GM18909 (cell line): ENCODE measurements at regions not wholly inside any gene's neighbourhood (a gene's known extent, or its start where the extent isn't known, plus 50 kb on each side); places are given as distances from the start of the nearest gene placed in this dataset.

Experiments
- ATAC-seq: cut with Tn5 transposase; IDR thresholded peaks from one replicate; pipeline ENCODE4 v1.9.1; 2021; ENCODE audit warnings: mild to moderate bottlenecking; ENCODE audit not compliant: unreplicated experiment, poor library complexity

DNA sequence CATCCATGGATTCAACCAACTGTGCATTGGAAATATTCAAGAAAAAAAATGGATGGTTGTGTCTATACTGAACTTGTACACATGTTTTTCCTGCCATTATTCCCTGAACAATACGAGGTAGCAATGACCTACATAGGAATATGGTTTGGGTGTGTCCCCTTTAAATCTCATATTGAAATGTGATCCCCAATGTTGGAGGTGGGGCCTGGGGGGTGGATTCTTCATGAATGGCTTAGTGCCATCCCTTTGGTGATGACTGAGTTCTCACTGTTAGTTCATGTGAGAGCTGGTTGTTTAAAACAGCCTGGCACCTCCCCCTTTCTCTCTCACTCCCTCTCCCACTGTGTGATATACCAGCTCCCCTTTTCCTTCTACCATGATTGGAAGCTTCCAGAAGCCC, 139.8 kb upstream of the BACH2 start:
- ATAC-seq, result no peak

DNA sequence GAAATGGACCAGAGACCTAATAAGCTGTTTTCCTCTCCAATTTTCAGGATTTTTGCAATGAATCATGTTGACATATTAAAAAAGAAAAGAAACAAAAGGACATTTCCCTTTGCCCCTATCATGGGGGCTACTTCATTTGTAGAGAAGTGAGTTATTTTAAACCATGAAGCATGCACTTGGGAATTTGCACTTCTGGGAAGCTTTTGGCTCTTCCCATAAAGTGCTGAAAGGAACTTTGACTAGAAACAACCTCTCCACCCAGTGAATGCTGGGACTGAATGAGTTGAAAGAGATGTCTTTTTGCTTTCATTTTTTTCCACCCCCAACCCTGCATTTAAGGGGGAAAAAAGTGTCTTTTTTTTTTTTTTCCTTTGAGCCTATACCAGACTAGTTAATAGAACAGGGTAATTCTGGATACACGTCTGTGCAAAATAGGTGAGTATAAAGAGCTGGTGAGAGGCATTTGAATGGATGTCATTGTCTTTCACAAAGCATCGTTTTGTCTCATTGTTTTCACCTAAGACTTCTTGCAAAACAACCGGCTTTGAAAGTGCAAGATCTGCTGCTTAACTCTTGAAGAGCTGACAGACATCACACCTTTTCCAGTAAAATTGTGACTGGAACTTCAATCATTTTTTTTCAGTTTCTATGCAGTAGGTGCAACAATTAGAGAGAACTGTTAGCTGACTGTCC, 138.7 kb upstream of the BACH2 start:
- no peak for ATAC-seq

DNA sequence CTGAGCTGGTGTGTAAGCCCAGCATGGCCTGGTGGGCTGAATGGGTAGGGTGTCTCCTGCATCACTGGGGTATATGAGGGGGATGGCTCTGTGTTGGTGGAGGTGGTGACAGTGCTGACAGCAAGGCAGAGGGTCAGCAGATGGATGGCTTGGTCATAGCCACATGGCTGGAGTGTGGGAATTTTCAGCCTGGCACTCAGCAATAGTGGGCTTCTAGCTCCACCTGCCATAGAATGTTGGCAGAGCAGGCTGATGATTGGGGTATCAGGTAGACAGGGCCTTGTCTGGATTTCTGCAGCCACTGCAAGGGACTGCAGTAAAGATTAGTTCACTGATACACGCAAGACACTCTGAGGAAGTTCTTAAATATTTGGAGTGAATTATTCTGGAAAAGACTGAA, 137.5 kb upstream of the BACH2 start:
- ATAC-seq, result no peak

DNA sequence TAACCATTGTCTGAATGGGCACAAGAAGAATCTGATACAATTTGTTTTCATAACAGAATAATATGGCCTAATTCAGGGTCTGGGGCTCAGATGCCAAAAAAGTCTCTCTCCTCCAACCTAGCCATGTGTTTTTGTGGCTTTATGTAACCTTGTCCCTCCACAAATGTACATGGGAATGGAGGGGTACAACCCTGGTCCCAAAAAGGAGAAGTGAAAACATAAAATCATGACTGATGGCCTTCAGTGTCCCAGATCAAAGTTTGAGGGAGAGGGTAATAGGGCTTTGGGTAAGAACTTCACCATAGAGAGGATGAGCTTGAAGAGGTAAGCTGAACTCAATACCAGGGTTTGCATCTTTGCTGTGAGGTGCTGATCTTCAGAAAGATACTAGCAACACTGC, 136.3 kb upstream of the BACH2 start:
- ATAC-seq, result no peak

DNA sequence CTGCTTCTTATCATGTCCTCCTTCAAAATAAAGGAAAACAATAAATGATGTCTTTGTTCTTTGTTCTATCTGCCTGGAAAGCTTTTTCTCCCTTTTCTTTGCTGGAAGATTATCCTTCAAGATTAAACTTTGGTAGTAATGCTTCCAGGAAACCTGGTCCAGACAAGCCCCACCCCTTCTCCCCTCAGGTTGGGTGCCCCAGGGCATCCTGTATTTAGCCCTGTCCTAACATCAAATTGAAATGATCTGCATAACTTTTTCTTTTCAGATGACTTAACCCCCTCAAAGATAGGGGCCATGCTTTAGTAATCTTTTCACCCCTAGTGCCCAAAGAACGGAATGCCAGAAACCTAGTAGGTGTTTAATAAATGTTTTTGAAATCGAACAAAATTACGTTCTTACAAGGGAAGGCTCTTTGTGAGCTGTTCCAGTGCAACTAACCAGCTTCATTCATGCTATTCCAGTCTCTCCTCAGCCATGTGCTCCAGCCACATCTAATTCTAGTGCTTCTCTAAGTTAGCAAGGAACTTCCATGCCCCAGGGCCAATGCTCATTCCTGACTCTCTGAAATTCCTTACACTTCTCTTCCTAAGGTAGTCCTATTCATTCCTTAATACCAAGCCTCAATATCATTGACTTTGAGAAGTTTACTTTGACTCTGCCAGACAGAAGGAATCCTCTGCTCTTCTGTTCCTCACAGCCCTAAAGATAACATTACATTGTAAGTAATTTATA, 135.6 kb upstream of the BACH2 start:
- ATAC-seq, result no peak

DNA sequence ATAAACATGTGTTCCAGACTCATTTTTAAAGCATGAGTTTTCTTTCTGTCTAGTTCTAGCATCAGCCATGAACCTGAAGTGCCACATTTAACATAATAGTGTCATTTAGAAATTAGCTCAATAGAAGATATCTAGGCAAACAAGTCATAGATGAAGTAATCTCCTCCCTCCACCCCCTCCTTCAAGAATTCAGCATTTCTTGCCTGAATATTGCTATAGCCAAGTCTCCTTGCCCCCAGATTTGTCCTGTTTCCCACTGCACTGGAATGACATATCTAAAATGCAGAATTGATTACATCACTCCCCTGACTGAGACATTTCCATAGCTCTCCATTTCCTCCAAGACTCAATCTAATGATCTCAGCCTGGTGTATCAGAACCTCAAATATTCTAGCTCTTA, 134.9 kb upstream of the BACH2 start:
- no peak for ATAC-seq

DNA sequence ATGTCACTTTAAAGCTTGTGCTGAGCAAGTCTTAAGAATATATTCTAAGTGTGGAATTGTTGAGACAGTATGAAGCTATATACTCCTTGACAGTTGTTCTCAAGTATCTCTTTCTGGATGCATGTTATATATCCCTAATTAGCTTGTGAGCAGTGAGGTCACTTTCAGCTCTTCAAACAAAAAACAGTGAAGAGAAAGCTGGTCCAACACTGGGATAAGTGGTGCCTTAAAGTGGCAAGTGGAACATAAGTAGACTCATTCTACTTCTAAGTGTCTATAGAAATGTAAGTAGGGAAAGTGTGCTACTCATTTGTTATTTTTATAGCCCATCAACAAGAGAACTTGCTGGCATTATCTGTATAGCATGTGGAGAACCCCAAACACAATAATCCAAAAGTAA, 133.1 kb upstream of the BACH2 start:
- no peak for ATAC-seq

DNA sequence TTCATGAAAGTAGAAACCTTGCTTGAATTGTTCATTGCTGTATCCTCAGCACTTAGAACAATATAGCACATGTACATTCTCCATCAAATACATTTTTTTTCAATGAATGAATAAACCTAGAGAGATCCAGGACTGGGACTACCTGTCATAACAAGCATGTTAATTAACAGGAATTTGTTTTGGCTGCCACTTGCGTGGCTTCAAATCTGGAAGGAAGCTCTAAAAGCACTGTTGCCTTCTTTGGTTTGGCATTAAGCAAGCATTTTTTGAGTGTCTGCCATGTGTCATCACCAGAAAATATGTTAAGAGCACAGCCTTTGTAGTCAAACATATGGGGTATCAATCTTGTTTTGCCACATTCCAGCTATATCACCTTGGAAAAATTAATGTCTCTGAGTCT, 131.9 kb upstream of the BACH2 start:
- no peak for ATAC-seq

DNA sequence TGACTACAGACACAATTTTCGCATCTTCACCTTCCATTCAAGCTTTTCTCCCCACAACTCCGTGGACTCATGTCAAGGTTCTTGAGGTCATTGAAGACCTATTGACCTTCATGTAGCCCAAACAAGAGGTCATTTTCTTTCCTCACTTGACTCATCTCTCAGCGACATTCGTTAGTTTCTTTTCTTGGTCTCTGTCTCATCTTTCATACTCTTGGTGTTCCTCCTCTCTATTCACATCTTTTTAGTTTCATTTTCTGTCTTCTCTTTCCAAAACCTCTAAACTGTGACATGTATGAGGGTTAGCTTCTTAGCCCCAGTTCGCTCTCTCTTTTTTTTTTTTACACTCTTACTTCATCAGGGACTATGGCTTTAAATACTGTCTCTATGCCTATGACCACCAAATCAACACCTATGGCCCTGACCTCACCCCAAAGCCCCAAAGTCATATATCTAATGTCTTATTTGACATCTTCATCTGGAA, 128.6 kb upstream of the BACH2 start:
- peak; percentile 98 for ATAC-seq

DNA sequence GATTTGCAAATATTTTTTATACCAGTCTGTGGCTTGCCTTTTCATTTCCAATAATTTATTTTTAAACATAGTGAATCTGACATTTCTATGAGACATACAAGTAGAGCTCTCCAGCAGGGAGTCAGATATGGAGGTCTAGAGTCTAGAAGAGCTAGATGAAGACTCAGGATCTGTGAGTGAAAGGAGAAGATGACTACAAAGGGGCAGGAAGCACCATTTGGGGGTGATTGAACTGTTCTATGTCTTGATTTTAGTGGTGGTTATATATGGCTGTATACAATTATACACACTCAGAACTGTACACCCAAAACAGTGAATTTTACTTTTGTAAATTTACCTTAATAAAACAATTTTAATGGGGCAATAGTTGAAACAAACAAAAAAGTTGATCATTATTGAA, 127.9 kb upstream of the BACH2 start:
- ATAC-seq, result no peak

DNA sequence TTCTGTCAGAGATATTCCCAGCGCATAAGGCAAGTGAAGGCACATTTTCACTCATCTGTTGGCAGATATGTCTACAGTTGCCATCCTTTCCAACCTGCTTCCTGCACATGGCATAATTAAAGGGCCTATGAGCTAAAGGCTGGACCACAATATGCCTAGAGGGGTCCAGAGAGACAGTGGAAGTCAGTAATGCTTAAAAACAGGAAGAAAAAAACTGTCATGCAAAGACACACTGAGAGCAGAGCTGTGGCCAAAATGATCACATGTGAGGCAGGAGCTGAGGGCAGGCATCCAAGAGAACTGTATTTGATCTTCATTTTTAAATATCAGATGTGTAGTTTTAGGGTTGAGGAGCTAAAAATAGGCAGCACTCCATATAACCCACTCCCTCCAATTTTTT, 125.0 kb upstream of the BACH2 start:
- no peak for ATAC-seq

DNA sequence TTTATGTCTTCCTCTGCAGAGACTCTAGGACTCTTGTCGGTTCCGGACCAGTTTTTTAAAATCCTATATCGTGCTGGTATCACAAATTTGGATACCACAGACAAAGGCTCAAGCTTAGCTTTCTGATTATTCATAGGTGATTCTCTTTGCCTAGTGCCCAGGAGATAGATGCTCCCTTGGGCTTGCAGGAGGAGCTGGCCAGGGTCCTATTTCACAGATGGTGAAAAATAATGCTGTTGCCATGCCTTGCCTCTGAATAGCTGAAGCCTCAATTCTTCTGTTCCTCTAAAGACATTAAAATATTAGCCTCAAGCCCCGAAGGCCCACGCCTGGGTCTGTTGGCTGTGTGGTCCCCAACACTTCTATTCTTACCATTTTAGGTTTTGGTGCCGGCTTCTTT, 123.9 kb upstream of the BACH2 start:
- ATAC-seq, result no peak

DNA sequence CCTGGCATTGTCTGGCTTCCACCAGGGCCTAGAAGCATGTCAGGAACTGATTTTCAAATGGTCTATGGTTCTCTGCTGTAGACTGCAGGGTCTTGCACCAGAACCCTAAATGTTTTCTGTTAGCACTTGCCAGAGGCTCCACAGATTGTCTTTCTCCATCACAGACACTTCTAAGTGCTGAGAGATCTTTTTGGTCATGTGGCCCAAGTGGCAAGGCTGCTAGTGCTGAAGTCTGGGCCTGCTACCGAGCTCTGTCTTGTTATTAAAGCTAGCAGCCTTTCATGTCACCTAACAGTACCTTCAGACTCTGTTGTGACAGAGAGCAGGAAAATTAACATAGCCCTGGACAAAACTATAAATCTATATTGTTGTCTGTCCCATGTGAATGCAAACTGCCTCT, 120.7 kb upstream of the BACH2 start:
- no peak for ATAC-seq

DNA sequence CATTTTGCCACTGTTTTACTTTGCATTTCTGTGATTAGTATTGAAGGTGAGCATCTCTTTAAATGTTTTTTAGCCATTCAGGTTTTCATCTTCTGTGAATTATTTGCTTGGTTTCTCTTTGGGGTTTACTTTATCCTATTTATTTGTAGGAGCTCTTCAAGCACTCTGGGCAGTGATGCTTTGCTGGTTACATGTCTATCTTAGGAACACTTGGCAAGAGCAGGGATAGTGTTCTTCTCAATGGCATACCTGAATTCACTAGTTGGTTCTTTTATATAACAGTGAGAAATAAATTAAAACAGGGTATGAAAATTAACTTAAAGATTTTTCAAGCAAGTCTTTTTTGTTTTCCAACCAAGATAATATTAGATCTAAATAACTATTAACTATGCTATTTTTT, 119.7 kb upstream of the BACH2 start:
- ATAC-seq, result no peak

DNA sequence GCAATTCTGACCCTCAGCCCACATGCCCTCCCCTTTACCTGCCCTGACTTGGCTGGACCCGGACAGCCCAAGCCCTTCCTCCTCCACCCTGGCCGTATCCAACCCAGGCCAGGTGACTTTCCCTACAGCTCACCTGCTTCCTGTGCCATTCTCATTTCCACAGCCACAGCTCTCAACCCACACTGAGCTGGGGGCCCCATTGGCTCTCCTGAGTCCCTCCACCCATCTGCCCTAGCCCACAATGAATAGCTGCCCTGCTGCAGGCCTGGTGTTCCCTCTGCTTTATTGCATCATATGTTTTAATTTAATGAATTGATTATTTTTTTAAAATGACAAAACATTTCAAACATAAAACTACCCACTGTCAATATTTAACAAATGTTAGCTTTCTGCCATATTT, 118.5 kb upstream of the BACH2 start:
- ATAC-seq, result no peak

DNA sequence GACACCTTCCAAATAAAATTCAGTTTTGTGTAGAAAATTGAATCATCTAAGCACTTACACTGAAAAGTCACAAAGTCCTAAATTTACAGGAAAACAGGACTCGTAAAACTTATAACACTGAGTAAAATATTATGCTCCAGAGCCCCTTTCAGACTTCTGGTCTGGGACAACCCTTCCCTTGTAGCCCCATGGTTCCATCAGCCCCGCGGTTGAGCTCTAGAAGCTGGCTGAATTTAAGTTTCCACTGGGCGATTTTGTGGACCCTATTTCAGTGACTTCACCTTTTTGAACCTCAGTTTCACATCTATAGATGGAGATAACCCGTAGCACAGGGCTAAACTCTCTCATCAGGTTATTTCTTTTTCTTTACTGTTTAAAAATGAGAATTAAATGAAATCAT, 117.7 kb upstream of the BACH2 start:
- ATAC-seq, result no peak

DNA sequence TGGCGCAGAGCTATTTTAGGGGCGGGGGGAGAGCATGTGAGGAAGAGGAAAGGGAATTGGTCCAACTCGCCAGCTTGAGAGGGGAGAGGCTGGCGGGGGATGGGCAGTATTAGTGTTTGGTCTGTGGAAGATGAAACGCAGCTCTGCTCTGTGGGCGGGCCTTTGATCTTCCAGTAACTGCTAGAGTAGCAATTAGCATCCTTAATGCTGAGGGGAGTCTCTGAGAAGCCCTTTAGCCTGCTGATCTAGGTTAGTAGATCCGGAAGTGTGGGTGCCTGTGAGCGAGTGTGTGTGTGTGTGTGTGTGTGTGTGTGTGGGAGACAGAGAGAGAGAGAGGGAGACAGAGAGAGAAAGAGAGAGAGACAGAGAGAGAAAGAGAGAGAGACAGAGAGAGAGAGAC, 117.2 kb upstream of the BACH2 start:
- no peak for ATAC-seq

DNA sequence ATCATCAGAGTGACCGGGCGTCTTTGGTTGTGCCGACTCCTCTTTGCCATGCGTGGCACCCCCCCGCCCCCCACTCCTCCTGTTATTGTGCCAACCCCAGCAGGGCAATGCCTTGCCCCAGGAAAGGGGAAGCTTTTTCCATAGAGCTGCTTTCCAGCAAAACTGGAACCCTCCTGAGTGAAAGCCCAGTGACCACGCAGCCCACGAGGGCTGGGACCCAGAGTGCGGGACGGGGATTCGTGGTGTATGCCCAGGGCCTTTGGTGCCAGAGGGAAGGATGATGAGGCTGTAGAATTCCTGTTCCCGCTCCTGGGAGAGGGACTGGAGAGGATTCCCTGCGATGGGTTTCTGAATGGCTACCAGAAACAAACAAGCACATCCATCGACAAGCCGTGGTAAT, 116.8 kb upstream of the BACH2 start:
- ATAC-seq, result no peak

DNA sequence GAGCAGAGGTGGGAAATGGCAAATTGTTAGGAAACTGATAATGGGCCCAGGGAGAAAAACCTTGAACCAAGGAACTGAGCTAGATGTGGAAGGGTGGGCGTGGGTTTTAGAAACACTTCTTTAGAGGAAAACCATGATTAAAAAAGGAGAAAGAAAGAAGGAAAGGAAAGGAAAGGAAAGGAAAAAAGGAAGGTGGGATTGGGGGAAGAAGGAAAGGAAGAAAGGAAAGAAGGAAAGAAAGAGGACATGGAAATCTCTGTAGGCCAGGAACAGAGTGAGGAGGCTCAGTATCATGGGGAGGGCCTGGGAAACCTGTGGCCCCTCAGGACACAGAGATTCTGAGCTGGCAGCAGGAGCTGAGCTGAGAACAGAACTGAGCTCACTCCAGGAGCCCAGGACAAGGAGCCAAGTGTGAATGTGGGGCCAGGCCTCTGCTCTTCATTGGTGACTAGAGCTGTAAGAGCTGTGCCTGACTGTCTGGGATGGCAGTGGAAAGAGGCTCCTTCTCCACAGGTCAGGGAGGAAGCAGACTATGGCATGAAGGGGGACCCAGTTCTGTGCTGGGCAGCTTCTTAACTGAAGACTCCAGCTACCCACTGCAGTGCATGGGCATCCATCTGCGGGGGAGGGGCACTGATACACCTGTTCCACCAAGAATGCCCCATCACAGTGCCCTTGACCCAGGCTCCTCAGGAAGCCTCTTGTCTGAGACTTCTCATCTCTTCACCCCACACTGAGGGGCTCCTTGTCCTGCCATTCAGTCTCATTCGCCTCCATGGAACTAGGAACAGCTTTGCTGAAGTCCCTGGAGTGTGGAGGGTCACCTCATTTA, 116.1 kb upstream of the BACH2 start:
- ATAC-seq, result no peak

DNA sequence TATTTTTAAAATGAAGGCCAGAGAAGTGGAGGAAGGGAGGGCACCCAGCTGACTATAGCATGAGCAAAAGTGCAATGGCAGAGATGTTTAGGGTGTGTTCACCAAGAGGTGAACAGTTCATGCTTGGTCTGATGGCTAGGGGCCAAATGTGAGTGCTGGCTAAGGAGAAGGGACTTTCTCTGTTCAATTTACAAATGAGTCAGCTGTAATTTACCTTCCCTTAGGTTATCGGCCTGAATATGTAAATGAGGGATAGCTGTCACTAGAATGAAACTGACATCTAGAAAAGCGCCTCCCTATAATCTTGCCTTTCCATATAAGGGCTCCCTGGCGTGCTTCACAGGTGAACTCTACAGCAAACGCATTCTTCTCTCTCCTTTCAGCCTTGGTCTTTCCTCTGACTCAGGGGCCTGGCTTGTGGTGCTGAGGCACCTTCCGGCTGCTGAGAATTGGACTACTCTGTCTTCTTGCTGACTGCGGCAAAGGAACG, 114.7 kb upstream of the BACH2 start:
- ATAC-seq, result peak; percentile 91

DNA sequence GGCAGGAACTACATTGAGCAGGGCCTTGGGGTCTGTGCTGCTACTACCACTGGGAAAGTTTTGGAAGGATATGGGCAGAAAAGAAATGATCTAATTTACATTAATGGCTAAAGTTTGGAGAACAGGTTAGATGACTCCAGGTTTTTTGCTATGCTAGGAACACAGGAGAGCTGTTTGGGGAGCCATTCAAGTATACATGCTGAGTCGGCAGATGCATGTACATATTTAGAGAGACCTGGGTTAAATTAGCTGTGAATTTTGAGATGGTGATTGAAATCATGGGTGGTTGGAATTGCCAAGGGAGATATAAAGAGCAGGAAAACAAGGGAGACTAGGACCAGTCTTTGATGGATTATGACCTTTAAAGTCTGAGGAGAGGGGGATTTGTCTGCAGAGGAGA, 113.1 kb upstream of the BACH2 start:
- no peak for ATAC-seq
